Gastrocnemius medialis (tissue), 4 donors: ENCODE measurements at regions not wholly inside any gene's neighbourhood (a gene's known extent, or its start where the extent isn't known, plus 50 kb on each side); places are given as distances from the start of the nearest gene placed in this dataset.
"Not testable (repeated sequence)": the region's sequence is repeated elsewhere in the genome, so short reads cannot be mapped to it uniquely, and the experiment has no call there.

Source experiments
- CTCF ChIP-seq, 5 experiments: fragments of 450-650 bp in 3 of 5; fragments of 200-600 bp in 2 of 5; sonication (generic) in 2 of 5; IDR thresholded peaks in 4 of 5; conservative IDR thresholded peaks in 1 of 5; 1 replicate in 4 of 5; 2 replicates in 1 of 5; pipeline ENCODE4 v1.5.1; 2016 to 2019; ENCODE audit warnings: antibody characterized with exemption in 5 of 5, mild to moderate bottlenecking in 3 of 5, moderate library complexity in 3 of 5
- POLR2A ChIP-seq, 2 donors: fragments of 450-650 bp; IDR thresholded peaks; one replicate each; pipeline ENCODE4 v1.6.1; 2017; ENCODE audit warnings: antibody characterized with exemption in 2 of 2, mild to moderate bottlenecking in 2 of 2, moderate library complexity in 2 of 2

- not testable (repeated sequence) for TF ChIP-seq CTCF (IDR thresholded peaks at IDR 0.05 in 4 of 5, conservative IDR thresholded peaks at IDR 0.05 in 1 of 5); POLR2A (IDR thresholded peaks at IDR 0.05)
Measured at GRCh38 chr6:11880156-11880555, 101.6 kb upstream of the ADTRP start.
